A549 (cell line): ENCODE measurements at regions not wholly inside any gene's neighbourhood (a gene's known extent, or its start where the extent isn't known, plus 50 kb on each side); places are given as distances from the start of the nearest gene placed in this dataset.

Source experiments
- ATAC-seq, 2 experiments: fragments of 200-7000 bp in 1 of 2; fragments of >200 bp in 1 of 2; cut with Nextera tagmentation in 1 of 2; cut with Tn5 transposase in 1 of 2; 3 replicates each; pipeline versions ENCODE4 v1.8.0 to v1.9.1; 2018 to 2020; ENCODE audit warnings: mild to moderate bottlenecking in 1 of 2, moderate library complexity in 1 of 2
- CTCF ChIA-PET: fragments of 300-600 bp; sonication (Branson Sonifier 250); formaldehyde crosslinking; extraction: SDS; loops from one replicate; lab custom pipeline; 2021; ENCODE audit warnings: antibody characterized with exemption, inconsistent platforms; lab: Yijun Ruan, JAX
- POLR2A ChIA-PET: fragments of 350-600 bp; formaldehyde crosslinking; extraction: SDS; loops from one replicate; lab custom pipeline; 2021; ENCODE audit warnings: antibody characterized with exemption, inconsistent platforms; lab: Yijun Ruan, JAX
- DNase-seq, 2 experiments: peaks; one replicate each; pipeline versions ENCODE4 v3.0.0 to v3.0.0-alpha.2; 2011 to 2016; ENCODE audit warnings: low read depth in 1 of 2, low spot score in 1 of 2
- FAIRE-seq: peaks from 2 replicates; lab custom pipeline; 2011; peaks lifted over from hg19 to GRCh38; lab: Jason Lieb, UNC
- H3K27ac ChIP-seq, 2 experiments: fragments of >200 bp; sonication (Bioruptor Twin); formaldehyde crosslinking; 3 replicates each; pipeline ENCODE4 v1.5.1; 2016 to 2017
- H3K4me1 ChIP-seq: fragments of >200 bp; sonication (Bioruptor Twin); formaldehyde crosslinking; 3 replicates; pipeline ENCODE4 v1.6.1; 2016
- H3K4me2 ChIP-seq: fragments of >200 bp; sonication (Bioruptor Twin); formaldehyde crosslinking; 3 replicates; pipeline ENCODE4 v1.6.1; 2016
- H3K4me3 ChIP-seq: fragments of >200 bp; sonication (Bioruptor Twin); formaldehyde crosslinking; 3 replicates; pipeline ENCODE4 v1.5.1; 2016
- H3K9me3 ChIP-seq: fragments of >200 bp; sonication (Bioruptor Twin); formaldehyde crosslinking; 3 replicates; pipeline ENCODE4 v1.6.1; 2016
- CBX8 ChIP-seq: fragments of 200-600 bp; sonication (generic); IDR thresholded peaks from 2 replicates; pipeline ENCODE4 v1.6.1; 2016
- CHD4 ChIP-seq: fragments of 200-600 bp; sonication (generic); IDR thresholded peaks from 2 replicates; pipeline ENCODE4 v1.6.1; 2016; ENCODE audit warnings: antibody characterized with exemption, mild to moderate bottlenecking, borderline replicate concordance
- EHF ChIP-seq: fragments of 250-450 bp; sonication (Bioruptor Pico); IDR thresholded peaks from 2 replicates; pipeline ENCODE4 v1.5.0; 2020; ENCODE audit warnings: mild to moderate bottlenecking
- ESRRA ChIP-seq: fragments of 150-350 bp; IDR thresholded peaks from 2 replicates; pipeline ENCODE4 v1.6.1; 2014; ENCODE audit warnings: mild to moderate bottlenecking, low read length, borderline replicate concordance
- FOSL2 ChIP-seq, 2 experiments: fragments of 450-650 bp in 1 of 2; fragments of >200 bp in 1 of 2; sonication (Bioruptor Twin) in 1 of 2; formaldehyde crosslinking; IDR thresholded peaks; 2 replicates each; pipeline versions ENCODE4 v1.5.0 to v1.6.1; 2016 to 2020; ENCODE audit warnings: mild to moderate bottlenecking in 1 of 2, moderate library complexity in 1 of 2
- FOXS1 ChIP-seq: fragments of 250-450 bp; sonication (Bioruptor Pico); IDR thresholded peaks from 2 replicates; pipeline ENCODE4 v1.5.0; 2020; ENCODE audit warnings: mild to moderate bottlenecking, moderate library complexity
- HDAC2 ChIP-seq: fragments of 200-600 bp; sonication (generic); IDR thresholded peaks from 2 replicates; pipeline ENCODE4 v1.6.1; 2016
- HOXB13 ChIP-seq: fragments of 250-450 bp; sonication (Bioruptor Pico); IDR thresholded peaks from 2 replicates; pipeline ENCODE4 v1.5.0; 2020; ENCODE audit warnings: low read depth, mild to moderate bottlenecking, moderate library complexity
- HOXB5 ChIP-seq: fragments of 250-450 bp; sonication (Bioruptor Pico); IDR thresholded peaks from 2 replicates; pipeline ENCODE4 v1.5.0; 2020; ENCODE audit warnings: mild to moderate bottlenecking, moderate library complexity
- JUNB ChIP-seq: fragments of >200 bp; sonication (Bioruptor Twin); formaldehyde crosslinking; IDR thresholded peaks from 2 replicates; pipeline ENCODE4 v1.6.1; 2016
- KDM1A ChIP-seq: fragments of 200-600 bp; sonication (generic); IDR thresholded peaks from 2 replicates; pipeline ENCODE4 v1.6.1; 2016; ENCODE audit warnings: low read depth, mild to moderate bottlenecking
- MAFK ChIP-seq: fragments of 450-650 bp; IDR thresholded peaks from 2 replicates; pipeline ENCODE4 v1.6.1; 2014; ENCODE audit not compliant: partially characterized antibody
- NPAS2 ChIP-seq: fragments of 250-450 bp; sonication (Bioruptor Pico); IDR thresholded peaks from 2 replicates; pipeline ENCODE4 v1.8.0; 2022; ENCODE audit warnings: mild to moderate bottlenecking, moderate library complexity, borderline replicate concordance
- PHF8 ChIP-seq: fragments of 200-600 bp; sonication (generic); IDR thresholded peaks from 2 replicates; pipeline ENCODE4 v1.6.1; 2016; ENCODE audit warnings: low read depth, mild to moderate bottlenecking, antibody characterized with exemption, moderate library complexity, borderline replicate concordance
- POLR2A ChIP-seq: IDR thresholded peaks from 2 replicates; pipeline ENCODE4 v1.6.1; 2012; ENCODE audit warnings: mild to moderate bottlenecking, low read length
- RCOR1 ChIP-seq: fragments of 150-350 bp; IDR thresholded peaks from 2 replicates; pipeline ENCODE4 v1.6.1; 2014; ENCODE audit warnings: antibody characterized with exemption, low read length, low read depth
- SREBF2 ChIP-seq: fragments of 450-650 bp; IDR thresholded peaks from 2 replicates; pipeline ENCODE4 v1.6.1; 2014; ENCODE audit warnings: mild to moderate bottlenecking, moderate library complexity
- TFCP2L1 ChIP-seq: fragments of 250-450 bp; sonication (Bioruptor Pico); IDR thresholded peaks from 2 replicates; pipeline ENCODE4 v1.5.0; 2021; ENCODE audit warnings: mild to moderate bottlenecking
- TP53 ChIP-seq: fragments of 250-450 bp; sonication (Bioruptor Pico); IDR thresholded peaks from 2 replicates; pipeline ENCODE4 v1.5.0; 2021; ENCODE audit warnings: mild to moderate bottlenecking, moderate library complexity
- ZC3H11A ChIP-seq: fragments of 450-650 bp; IDR thresholded peaks from 2 replicates; pipeline ENCODE4 v1.6.1; 2014; ENCODE audit warnings: antibody characterized with exemption, mild to moderate bottlenecking
- ZSCAN20 ChIP-seq: fragments of 250-450 bp; sonication (Bioruptor Pico); IDR thresholded peaks from 2 replicates; pipeline ENCODE4 v1.8.0; 2022; ENCODE audit warnings: mild to moderate bottlenecking, moderate library complexity
- WGBS: methylation state at CpG from one replicate; pipeline ENCODE4 v1.1.6; 2017; ENCODE audit errors: missing lambda C conversion rate; 5-methylcytosine and 5-hydroxymethylcytosine counted together
- TF ChIP-seq, protein P1 (sequence below): fragments of >200 bp; sonication (Bioruptor Twin); formaldehyde crosslinking; IDR thresholded peaks from 3 replicates; pipeline ENCODE4 v1.5.1; 2016
- TF ChIP-seq, protein P2 (sequence below): IDR thresholded peaks from 2 replicates; pipeline ENCODE4 v1.6.1; 2012
- TF ChIP-seq, protein P3 (sequence below): IDR thresholded peaks from 2 replicates; pipeline ENCODE4 v1.6.1; 2012; ENCODE audit warnings: low read depth, borderline replicate concordance
- TF ChIP-seq, protein P4 (sequence below): fragments of 250-450 bp; sonication (Bioruptor Pico); IDR thresholded peaks from 2 replicates; pipeline ENCODE4 v1.5.0; 2020; ENCODE audit warnings: low read depth, mild to moderate bottlenecking, moderate library complexity
- TF ChIP-seq, protein P5 (sequence below): fragments of >200 bp; sonication (Bioruptor Twin); formaldehyde crosslinking; IDR thresholded peaks from 3 replicates; pipeline ENCODE4 v1.6.1; 2016

DNA sequence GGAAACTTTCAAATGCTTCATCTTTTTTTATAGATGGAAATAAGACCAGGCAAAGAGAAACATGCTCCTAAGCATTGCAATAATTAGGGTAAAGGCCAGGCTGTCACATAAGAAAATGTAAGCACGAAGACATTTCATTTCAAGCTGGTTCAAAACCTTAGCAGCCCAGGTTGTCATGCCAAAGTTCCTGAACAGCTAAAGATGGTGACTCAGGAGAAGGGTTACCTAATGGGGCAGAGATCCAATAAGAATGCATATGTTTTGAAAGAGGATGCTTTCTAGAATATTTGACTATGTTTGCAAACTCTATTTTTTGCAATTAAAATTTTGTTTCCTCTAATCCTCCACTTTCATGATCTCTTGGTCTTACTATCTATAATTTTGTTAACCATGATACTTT lies 65.6 kb upstream of the PHACTR2 start:
- no peak for TF ChIP-seq RCOR1
- TF ChIP-seq, protein P1, sequence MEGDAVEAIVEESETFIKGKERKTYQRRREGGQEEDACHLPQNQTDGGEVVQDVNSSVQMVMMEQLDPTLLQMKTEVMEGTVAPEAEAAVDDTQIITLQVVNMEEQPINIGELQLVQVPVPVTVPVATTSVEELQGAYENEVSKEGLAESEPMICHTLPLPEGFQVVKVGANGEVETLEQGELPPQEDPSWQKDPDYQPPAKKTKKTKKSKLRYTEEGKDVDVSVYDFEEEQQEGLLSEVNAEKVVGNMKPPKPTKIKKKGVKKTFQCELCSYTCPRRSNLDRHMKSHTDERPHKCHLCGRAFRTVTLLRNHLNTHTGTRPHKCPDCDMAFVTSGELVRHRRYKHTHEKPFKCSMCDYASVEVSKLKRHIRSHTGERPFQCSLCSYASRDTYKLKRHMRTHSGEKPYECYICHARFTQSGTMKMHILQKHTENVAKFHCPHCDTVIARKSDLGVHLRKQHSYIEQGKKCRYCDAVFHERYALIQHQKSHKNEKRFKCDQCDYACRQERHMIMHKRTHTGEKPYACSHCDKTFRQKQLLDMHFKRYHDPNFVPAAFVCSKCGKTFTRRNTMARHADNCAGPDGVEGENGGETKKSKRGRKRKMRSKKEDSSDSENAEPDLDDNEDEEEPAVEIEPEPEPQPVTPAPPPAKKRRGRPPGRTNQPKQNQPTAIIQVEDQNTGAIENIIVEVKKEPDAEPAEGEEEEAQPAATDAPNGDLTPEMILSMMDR, result no peak
- no peak for TF ChIP-seq HOXB13 (CRISPR knock-in tag)
- TF ChIP-seq FOXS1 (CRISPR knock-in tag), result no peak
- no peak for TF ChIP-seq KDM1A
- TF ChIP-seq ZC3H11A, result no peak
- no peak for TF ChIP-seq PHF8
- no peak for TF ChIP-seq CBX8
- TF ChIP-seq JUNB, result no peak
- POLR2A ChIA-PET, result no interaction called here
- DNase-seq, result no peak
- no peak overlapping the region for H3K27ac ChIP-seq
- CTCF ChIA-PET, result no interaction called here
- no peak overlapping the region for H3K4me2 ChIP-seq
- no peaks in the 10 kb centered on the region for H3K4me1 ChIP-seq
- 84% methylated on average over 1 of the region's 1 CpG for WGBS
- H3K9me3 ChIP-seq, result no peaks in the 10 kb centered on the region
- FAIRE-seq, result no peak
- no peak for ATAC-seq
- no peak overlapping the region for H3K4me3 ChIP-seq

DNA sequence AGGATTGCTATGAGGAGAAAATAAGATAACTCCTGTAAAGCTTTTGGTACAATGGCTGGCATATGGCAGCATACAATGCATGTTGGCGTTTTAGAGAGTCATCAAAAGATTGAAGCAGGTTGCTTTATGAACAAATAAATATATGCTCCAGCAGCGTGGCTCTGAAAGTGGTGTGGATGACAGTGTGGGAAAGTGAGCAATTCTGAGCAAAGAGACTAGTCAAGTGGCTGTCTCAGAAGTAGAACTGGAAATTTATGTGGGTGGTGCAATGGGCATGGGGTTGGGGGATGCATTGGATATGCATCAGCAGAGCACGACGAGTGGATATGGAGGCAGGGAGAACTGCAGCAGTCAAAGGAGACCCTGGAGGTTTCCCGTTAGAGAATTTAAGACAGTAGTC lies 66.2 kb upstream of the PHACTR2 start:
- H3K27ac ChIP-seq, result no peak overlapping the region
- ChIA-PET POLR2A (no interaction called here), CTCF (interaction anchor here (1.3 kb wide), 1 partner anchor 36 kb away, joined by 4 read pairs; no protein-coding TSS in a partner anchor)
- no peak for DNase-seq
- H3K4me3 ChIP-seq, result no peak overlapping the region
- H3K4me1 ChIP-seq, result no peaks in the 10 kb centered on the region
- H3K4me2 ChIP-seq, result no peak overlapping the region
- ATAC-seq, result no peak
- TF ChIP-seq JUNB (no peak), EHF (CRISPR knock-in tag) (no peak), HDAC2 (no peak), FOSL2 (IDR thresholded peaks at IDR 0.05) (no peak), FOSL2 (CRISPR knock-in tag; IDR thresholded peaks at IDR 0.05) (no peak), HOXB5 (CRISPR knock-in tag) (no peak), ESRRA (no peak), CHD4 (no peak), RCOR1 (no peak), POLR2A (no peak), FOXS1 (CRISPR knock-in tag) (no peak), SREBF2 (no peak), TFCP2L1 (CRISPR knock-in tag) (no peak), TP53 (no peak), NPAS2 (no peak), ZSCAN20 (CRISPR knock-in tag) (no peak)
- TF ChIP-seq, protein P2, sequence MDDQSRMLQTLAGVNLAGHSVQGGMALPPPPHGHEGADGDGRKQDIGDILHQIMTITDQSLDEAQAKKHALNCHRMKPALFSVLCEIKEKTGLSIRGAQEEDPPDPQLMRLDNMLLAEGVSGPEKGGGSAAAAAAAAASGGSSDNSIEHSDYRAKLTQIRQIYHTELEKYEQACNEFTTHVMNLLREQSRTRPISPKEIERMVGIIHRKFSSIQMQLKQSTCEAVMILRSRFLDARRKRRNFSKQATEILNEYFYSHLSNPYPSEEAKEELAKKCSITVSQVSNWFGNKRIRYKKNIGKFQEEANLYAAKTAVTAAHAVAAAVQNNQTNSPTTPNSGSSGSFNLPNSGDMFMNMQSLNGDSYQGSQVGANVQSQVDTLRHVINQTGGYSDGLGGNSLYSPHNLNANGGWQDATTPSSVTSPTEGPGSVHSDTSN, result no peak
- TF ChIP-seq, all 56 proteins: peak for 0
- 82% methylated on average over 5 of the region's 5 CpGs for WGBS
- no peaks in the 10 kb centered on the region for H3K9me3 ChIP-seq
- no peak for FAIRE-seq

DNA sequence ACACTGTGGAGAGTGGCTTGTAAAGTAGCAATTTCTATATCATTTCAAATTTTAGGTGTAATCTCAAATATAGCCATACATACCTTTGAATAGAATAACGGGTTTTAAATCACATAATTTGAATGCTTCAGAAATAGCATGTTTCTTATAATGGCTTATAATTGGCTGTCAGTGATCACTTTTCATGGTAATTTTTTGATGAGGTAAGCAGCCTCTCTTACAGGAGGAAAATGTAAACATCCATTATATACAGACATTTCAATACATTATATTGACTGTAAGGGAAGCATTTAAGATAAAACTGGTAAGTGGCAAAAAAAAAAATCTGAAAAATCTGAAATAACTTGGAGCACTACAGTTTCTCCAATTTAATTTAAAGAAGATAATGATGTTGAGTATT lies 67.8 kb upstream of the PHACTR2 start:
- 89% methylated on average over 1 of the region's 1 CpG for WGBS
- Histone ChIP-seq H3K4me3 (no peak overlapping the region), H3K4me2 (no peak overlapping the region), H3K4me1 (no peaks in the 10 kb centered on the region), H3K27ac (no peak overlapping the region), H3K9me3 (no peaks in the 10 kb centered on the region)
- TF ChIP-seq, protein P3, sequence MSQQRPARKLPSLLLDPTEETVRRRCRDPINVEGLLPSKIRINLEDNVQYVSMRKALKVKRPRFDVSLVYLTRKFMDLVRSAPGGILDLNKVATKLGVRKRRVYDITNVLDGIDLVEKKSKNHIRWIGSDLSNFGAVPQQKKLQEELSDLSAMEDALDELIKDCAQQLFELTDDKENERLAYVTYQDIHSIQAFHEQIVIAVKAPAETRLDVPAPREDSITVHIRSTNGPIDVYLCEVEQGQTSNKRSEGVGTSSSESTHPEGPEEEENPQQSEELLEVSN, result no peak
- TF ChIP-seq, protein P4, sequence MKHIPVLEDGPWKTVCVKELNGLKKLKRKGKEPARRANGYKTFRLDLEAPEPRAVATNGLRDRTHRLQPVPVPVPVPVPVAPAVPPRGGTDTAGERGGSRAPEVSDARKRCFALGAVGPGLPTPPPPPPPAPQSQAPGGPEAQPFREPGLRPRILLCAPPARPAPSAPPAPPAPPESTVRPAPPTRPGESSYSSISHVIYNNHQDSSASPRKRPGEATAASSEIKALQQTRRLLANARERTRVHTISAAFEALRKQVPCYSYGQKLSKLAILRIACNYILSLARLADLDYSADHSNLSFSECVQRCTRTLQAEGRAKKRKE (CRISPR knock-in tag), result no peak
- TF ChIP-seq MAFK (no peak), HDAC2 (no peak)
- TF ChIP-seq, protein P5, sequence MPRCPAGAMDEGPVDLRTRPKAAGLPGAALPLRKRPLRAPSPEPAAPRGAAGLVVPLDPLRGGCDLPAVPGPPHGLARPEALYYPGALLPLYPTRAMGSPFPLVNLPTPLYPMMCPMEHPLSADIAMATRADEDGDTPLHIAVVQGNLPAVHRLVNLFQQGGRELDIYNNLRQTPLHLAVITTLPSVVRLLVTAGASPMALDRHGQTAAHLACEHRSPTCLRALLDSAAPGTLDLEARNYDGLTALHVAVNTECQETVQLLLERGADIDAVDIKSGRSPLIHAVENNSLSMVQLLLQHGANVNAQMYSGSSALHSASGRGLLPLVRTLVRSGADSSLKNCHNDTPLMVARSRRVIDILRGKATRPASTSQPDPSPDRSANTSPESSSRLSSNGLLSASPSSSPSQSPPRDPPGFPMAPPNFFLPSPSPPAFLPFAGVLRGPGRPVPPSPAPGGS, result no peak
- TF ChIP-seq, protein P1, result no peak
- ChIA-PET POLR2A (no interaction called here), CTCF (no interaction called here)
- ATAC-seq (no peak), DNase-seq (no peak), FAIRE-seq (no peak)
